GM19468 (cell line): ENCODE measurements at regions not wholly inside any gene's neighbourhood (a gene's known extent, or its start where the extent isn't known, plus 50 kb on each side); places are given as distances from the start of the nearest gene placed in this dataset.

Experiments used
- ATAC-seq: cut with Tn5 transposase; IDR thresholded peaks from one replicate; pipeline ENCODE4 v1.9.1; 2021; ENCODE audit warnings: mild to moderate bottlenecking, moderate library complexity, moderate number of reproducible peaks; ENCODE audit not compliant: unreplicated experiment; ENCODE audit errors: extremely low read depth

DNA sequence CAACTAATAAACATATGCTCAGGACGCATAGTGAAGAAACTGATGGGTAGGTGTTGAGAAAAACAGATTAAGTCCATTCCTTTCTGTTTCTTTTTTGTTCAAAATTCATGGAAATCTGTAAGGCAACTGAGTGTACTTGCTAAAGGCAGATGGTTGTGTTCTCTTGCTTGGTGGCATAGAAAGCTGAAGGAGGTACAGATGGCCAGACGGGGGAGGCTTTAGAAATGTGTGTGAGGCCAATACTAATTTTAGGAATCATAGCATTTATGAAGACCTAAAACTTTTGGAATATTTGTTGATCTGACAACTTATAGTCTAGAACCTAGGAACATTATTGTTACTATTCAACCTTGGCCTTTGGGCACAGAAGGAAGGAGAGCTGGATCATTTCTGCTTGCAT lies 56.8 kb upstream of the EMCN start:
- ATAC-seq = no peak

DNA sequence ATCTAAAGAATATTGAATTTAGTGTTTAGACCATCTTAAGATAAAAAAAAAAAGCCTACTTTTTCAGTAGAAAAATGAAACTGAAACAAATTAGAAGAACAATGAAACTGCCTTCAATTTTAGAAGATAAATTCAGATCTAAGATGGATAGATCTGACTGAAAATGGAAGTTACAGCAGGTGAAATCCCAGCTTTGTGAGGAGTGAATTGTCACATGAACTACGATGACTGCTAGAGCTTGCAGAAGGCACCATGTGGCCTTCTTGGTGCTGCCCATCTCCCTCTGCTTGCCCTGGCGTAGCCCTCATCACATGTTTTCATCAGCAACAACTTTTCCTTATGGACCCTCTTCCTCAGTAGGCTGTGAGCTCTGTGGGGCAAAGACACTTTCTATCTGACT lies 51.4 kb upstream of the EMCN start:
- no peak for ATAC-seq
